ENCODE measurements at regions not wholly inside any gene's neighbourhood (a gene's known extent, or its start where the extent isn't known, plus 50 kb on each side); places are given as distances from the start of the nearest gene placed in this dataset.
"Not testable (repeated sequence)": the region's sequence is repeated elsewhere in the genome, so short reads cannot be mapped to it uniquely, and the experiment has no call there.

GRCh38 chr9:90198956-90199355 lies 443.7 kb downstream of the DIRAS2 start:
- DNase-seq (ENCODE audit: extremely low spot score, unreplicated experiment) = no peak
- peaks cover 16% of the 10 kb centered on the region for H3K9me3 Mint-ChIP-seq (ENCODE audit: unreplicated experiment)
- no peaks in the 10 kb centered on the region for H3K36me3 Mint-ChIP-seq (ENCODE audit: unreplicated experiment)
- no peak overlapping the region for H3K27ac Mint-ChIP-seq (ENCODE audit: unreplicated experiment)
- TF ChIP-seq, protein P1, sequence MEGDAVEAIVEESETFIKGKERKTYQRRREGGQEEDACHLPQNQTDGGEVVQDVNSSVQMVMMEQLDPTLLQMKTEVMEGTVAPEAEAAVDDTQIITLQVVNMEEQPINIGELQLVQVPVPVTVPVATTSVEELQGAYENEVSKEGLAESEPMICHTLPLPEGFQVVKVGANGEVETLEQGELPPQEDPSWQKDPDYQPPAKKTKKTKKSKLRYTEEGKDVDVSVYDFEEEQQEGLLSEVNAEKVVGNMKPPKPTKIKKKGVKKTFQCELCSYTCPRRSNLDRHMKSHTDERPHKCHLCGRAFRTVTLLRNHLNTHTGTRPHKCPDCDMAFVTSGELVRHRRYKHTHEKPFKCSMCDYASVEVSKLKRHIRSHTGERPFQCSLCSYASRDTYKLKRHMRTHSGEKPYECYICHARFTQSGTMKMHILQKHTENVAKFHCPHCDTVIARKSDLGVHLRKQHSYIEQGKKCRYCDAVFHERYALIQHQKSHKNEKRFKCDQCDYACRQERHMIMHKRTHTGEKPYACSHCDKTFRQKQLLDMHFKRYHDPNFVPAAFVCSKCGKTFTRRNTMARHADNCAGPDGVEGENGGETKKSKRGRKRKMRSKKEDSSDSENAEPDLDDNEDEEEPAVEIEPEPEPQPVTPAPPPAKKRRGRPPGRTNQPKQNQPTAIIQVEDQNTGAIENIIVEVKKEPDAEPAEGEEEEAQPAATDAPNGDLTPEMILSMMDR (IDR thresholded peaks at IDR 0.05) = no peak
- no peak overlapping the region for H3K4me3 Mint-ChIP-seq (ENCODE audit: unreplicated experiment)
- H3K27me3 Mint-ChIP-seq (ENCODE audit: unreplicated experiment) = peaks cover 5% of the 10 kb centered on the region
- H3K4me1 Mint-ChIP-seq (ENCODE audit: unreplicated experiment) = no peaks in the 10 kb centered on the region

GRCh38 chr9:90201766-90202165 lies 440.9 kb downstream of the DIRAS2 start:
- H3K27me3 Mint-ChIP-seq (ENCODE audit: unreplicated experiment) = peaks cover 5% of the 10 kb centered on the region
- no peaks in the 10 kb centered on the region for H3K36me3 Mint-ChIP-seq (ENCODE audit: unreplicated experiment)
- peaks cover 7% of the 10 kb centered on the region for H3K9me3 Mint-ChIP-seq (ENCODE audit: unreplicated experiment)
- no peaks in the 10 kb centered on the region for H3K4me1 Mint-ChIP-seq (ENCODE audit: unreplicated experiment)
- no peak for DNase-seq (ENCODE audit: extremely low spot score, unreplicated experiment)
- H3K27ac Mint-ChIP-seq (ENCODE audit: unreplicated experiment) = no peak overlapping the region
- no peak overlapping the region for H3K4me3 Mint-ChIP-seq (ENCODE audit: unreplicated experiment)
- TF ChIP-seq, protein P1 (IDR thresholded peaks at IDR 0.05) = no peak

DNA sequence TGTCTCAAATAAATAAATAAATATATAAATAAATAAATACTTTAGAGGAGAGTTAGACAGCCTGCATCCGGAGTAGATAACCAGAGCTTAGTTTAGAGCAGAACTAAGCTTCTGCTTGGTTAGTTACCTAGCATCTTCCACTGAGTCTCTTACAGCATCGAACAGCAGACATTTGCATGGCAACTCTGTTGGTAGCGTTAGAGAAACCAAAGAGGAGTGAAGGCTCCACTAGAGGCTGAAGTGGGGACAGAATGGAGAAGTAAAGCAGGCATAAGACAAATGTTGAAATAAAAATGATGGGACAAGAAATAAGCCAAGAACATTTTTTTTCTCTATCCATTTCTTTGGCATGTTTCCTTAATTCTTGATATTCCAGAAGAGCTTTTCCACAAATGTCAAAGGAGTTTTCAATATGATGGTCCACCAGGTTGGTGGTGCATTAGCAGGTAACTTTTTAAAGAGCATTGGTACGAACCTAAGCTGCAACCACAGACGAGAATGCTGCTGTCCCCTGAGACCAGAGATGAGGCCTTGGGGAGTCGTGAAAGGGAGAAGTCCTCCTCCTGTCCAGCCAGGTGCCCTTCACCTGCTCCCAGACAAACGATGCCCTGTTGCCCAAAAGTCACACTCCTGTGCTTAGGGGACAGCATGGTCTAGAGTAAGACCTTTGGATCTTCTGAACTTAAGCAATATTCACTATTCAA lies 438.3 kb downstream of the DIRAS2 start:
- TF ChIP-seq, protein P1 (IDR thresholded peaks at IDR 0.05) = no peak
- H3K27ac Mint-ChIP-seq (ENCODE audit: unreplicated experiment) = no peak overlapping the region
- H3K4me3 Mint-ChIP-seq (ENCODE audit: unreplicated experiment) = no peak overlapping the region

DNA sequence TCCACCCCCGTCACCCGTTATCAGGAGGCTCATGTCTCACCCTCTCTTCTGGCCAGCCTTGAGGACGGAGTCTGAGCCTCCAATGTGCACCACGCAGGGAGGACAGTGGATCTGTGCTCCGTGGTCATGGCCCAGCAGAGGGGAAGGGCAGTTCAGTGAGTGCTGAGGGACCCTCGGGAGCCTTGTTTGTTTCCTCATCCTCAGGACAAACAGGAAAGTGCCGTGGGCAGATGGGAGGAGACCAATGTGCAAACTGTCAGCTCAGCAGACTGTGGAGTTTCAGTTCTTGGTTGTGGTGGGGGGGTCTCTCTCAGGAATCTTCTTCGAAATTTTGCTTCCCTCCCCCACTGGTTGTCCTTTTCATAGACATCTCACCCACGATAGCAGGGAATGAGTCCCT lies 429.6 kb downstream of the DIRAS2 start:
- not testable (repeated sequence) for DNase-seq (ENCODE audit: extremely low spot score, unreplicated experiment); H3K36me3 Mint-ChIP-seq (ENCODE audit: unreplicated experiment)

More for the DNA sequence above, 438.3 kb downstream of the DIRAS2 start:
- no peak for DNase-seq (ENCODE audit: extremely low spot score, unreplicated experiment)
- Mint-ChIP-seq H3K4me1 (ENCODE audit: unreplicated experiment) (no peaks in the 10 kb centered on the region), H3K27me3 (ENCODE audit: unreplicated experiment) (peaks cover 5% of the 10 kb centered on the region), H3K36me3 (ENCODE audit: unreplicated experiment) (no peaks in the 10 kb centered on the region), H3K9me3 (ENCODE audit: unreplicated experiment) (no peaks in the 10 kb centered on the region)

DNA sequence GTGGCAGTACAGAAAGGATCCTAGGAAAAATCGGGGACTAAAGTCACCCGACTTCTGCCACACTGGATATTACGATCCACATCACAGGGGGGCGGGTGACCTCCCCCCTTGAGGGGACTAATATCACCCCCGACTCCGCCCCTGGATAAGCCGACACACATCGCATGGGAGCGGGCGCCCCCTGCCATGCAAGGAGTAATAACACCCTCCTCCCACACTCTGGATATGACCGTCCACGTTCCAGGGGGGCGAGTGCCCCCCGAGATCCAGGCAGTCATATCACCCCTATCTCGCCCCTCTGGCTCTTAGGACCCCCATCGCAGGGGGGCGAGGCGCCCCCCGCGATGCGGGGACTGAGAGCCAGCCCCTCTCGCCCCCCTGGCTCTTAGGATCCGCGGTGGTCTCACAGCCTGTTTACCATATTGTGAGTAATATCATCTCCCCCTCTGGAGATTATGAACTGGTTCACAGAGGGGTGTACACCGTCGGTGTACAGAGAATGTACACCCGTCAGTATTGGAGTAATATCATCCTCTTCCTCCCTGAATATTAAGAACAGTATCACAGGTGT lies 423.0 kb downstream of the DIRAS2 start:
- TF ChIP-seq, protein P1 (IDR thresholded peaks at IDR 0.05) = peak; percentile 26
- Mint-ChIP-seq H3K4me1 (ENCODE audit: unreplicated experiment) (no peaks in the 10 kb centered on the region), H3K4me3 (ENCODE audit: unreplicated experiment) (no peak overlapping the region), H3K36me3 (ENCODE audit: unreplicated experiment) (no peaks in the 10 kb centered on the region), H3K27me3 (ENCODE audit: unreplicated experiment) (peaks cover 4% of the 10 kb centered on the region), H3K9me3 (ENCODE audit: unreplicated experiment) (no peaks in the 10 kb centered on the region), H3K27ac (ENCODE audit: unreplicated experiment) (no peak overlapping the region)
- no peak for DNase-seq (ENCODE audit: extremely low spot score, unreplicated experiment)

More for the DNA sequence above, 429.6 kb downstream of the DIRAS2 start:
- not testable (repeated sequence) for H3K27ac Mint-ChIP-seq (ENCODE audit: unreplicated experiment); H3K27me3 Mint-ChIP-seq (ENCODE audit: unreplicated experiment); H3K9me3 Mint-ChIP-seq (ENCODE audit: unreplicated experiment); H3K4me3 Mint-ChIP-seq (ENCODE audit: unreplicated experiment); H3K4me1 Mint-ChIP-seq (ENCODE audit: unreplicated experiment)

- H3K27ac Mint-ChIP-seq (ENCODE audit: unreplicated experiment); H3K27me3 Mint-ChIP-seq (ENCODE audit: unreplicated experiment); H3K4me1 Mint-ChIP-seq (ENCODE audit: unreplicated experiment); H3K9me3 Mint-ChIP-seq (ENCODE audit: unreplicated experiment); H3K36me3 Mint-ChIP-seq (ENCODE audit: unreplicated experiment); H3K4me3 Mint-ChIP-seq (ENCODE audit: unreplicated experiment); DNase-seq (ENCODE audit: extremely low spot score, unreplicated experiment): not testable (repeated sequence)
Measured at GRCh38 chr9:90221899-90222298, 420.7 kb downstream of the DIRAS2 start.
